ENCODE measurements at regions not wholly inside any gene's neighbourhood (a gene's known extent, or its start where the extent isn't known, plus 50 kb on each side); places are given as distances from the start of the nearest gene placed in this dataset.
A peak's percentile ranks its signal among the peaks of the same experiment; 100 is the strongest.

DNA sequence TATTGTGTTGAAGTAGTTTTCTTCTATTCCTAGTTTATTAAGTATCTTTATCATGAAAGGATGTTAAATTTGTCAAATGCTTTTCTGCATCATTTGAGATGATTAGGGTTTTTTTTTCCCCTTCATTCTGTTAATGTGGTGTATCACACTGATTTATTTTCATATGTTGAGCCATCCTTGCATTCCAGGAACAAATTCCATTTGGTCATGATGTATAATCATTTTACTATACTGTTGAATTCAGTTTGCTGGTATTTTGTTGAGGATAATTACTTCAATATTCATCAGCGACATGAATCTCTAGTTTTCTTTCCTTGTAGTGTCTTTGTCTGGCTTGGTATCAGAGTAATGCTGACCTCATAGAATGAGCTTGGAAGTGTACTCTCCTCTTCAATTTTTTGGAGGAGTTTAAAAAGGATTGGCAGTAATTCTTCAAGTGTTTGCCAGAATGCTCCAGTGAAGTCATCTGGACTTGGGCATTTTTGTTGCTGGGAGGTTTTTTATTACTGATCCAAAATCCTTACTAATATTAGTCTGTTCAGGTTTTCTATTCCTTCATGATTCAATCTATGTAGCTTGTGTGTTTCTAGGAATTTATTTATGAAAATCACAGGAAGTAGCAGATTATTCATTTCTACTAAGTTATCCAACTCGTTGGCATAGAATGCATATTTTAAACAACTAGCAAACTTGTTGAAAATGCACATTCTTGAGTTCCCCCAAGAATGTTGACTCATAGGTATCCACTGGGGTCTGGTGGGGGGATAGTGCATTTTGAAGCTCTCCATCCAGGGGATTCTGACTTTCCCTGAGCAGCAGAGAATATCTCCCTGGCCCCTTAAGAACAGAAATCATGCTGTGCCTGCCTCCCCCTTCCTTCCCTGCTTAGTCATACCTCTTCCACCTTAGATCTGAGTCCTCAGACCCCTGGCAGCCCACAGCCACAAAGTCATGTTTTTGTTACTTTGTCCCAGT lies 187.1 kb downstream of the BMP7 start:
- DNase-seq (ENCODE audit: low read depth): peak; percentile 71

GRCh38 chr20:57080796-57081195 lies 185.6 kb downstream of the BMP7 start:
- peak; percentile 97 for DNase-seq (ENCODE audit: low read depth)

- no peak for DNase-seq (ENCODE audit: low read depth)
Observed at GRCh38 chr20:57082357-57082945, 184.0 kb downstream of the BMP7 start.

DNA sequence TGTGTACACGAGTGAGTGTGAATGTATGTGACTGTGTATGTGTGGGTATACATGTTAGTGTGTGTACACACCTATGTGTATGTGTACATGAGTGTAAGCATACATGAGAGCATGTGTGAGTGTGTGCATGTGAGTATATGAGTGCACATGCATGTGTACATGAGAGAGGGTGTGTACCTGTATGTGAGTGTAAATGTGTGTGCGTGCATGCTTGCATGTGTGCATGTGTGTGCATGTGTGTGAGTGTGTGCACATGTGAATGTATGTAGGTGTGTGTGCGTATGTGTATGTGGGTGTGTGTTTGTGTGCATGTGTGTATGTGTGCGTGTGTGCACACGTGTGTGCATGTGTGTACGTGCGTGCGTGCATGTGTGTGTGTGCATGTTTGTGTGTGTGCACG lies 183.4 kb downstream of the BMP7 start:
- DNase-seq (ENCODE audit: low read depth): no peak

DNA sequence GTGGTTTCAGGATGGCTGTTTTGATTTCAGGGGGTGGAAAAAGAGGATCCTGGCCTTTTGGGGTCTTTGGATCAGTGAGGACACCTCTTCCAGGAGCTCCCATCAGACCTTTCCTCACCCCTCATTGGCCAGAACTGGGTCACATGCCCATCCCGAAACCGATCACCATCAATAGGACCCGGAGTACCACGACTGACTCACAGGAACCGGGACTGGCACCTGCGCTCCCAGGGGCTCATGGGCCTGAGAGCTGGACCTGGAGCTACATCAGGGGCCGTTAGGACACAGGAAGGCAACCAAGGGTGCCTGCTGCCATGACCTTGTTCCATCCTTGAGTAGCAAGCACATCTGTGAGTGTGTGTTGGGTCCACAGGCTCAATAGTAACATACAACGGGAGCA lies 180.4 kb downstream of the BMP7 start:
- no peak for DNase-seq (ENCODE audit: low read depth)

DNA sequence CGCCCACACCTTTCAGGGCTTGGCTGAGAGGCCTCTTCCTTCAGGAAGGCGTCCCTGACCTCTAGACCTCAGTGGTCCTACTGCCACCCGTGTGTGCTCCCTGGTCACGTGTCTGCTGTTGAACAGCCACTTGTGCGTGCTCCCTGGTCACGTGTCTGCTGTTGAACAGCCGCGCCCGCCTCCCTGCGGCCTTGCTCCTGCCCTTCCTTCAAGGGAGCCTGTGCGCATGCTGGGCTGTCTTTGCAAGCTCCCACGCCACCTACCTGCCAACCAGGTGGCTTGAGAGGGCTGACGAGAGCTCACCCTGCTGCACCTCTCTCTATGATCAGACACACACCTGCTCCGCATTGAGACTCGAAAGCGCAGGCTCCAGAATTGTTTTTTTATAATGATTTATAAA lies 179.3 kb downstream of the BMP7 start:
- DNase-seq (ENCODE audit: low read depth): no peak

GRCh38 chr20:57087705-57088104 lies 178.7 kb downstream of the BMP7 start:
- peak; percentile 40 for DNase-seq (ENCODE audit: low read depth)

DNA sequence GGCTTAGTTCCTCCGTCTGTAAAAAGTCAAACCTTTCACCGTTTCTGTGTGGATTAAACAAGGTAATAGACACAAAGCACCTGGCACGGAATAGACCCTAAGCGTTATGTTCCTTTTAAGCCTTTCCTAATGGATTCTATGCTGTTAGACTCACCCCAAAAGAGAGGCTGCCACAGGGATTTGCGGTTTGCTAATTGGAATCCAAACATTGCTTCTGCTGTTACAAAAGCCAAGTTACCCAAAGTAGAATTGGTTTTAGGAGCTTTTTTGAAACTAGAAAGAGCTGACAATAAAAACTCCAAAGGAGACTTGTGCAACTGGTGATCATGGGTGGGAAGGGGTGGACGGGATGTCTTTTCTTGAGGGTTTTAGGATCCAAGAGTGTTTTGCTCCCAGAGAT lies 178.0 kb downstream of the BMP7 start:
- no peak for DNase-seq (ENCODE audit: low read depth)

GRCh38 chr20:57089699-57090144 lies 176.7 kb downstream of the BMP7 start:
- peak; percentile 60 for DNase-seq (ENCODE audit: low read depth)

DNA sequence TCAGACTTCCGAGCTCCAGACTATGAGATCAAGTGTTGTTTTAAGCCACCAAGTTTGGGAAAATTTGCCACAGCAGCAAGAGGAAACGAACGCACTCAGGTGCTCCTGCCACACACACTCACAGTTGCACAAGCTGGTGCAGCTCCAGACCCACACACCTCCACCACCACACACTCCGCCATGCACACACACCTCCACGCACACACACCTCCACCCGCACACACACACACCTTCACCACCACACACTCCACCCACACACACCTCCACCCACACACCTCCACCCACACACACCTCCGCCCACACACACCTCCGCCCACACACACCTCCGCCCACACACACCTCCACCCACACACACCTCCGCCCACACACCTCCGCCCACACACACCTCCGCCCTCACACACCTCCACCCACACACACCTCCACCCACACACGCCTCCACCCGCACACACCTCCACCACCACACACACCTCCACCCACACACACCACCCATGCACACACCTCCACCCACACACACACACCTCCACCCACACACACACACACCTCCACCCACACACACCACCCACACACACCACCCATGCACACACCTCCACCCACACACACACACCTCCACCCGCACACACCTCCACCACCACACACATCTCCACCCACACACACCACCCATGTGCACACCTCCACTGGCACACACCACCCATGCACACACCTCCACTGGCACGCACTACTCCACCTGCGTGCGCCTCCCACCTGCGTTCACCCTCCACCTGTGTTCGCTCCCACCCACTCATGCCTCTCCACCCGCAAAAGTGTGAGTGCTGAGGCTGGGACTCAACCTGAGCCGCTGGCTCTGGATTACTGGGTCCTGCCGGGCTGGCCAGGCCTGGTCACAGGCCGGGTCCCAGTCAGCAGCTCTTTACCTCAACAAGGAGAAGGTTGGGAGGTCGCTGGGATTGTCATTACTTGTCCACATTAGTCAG lies 175.6 kb downstream of the BMP7 start:
- no peak for DNase-seq (ENCODE audit: low read depth)

DNA sequence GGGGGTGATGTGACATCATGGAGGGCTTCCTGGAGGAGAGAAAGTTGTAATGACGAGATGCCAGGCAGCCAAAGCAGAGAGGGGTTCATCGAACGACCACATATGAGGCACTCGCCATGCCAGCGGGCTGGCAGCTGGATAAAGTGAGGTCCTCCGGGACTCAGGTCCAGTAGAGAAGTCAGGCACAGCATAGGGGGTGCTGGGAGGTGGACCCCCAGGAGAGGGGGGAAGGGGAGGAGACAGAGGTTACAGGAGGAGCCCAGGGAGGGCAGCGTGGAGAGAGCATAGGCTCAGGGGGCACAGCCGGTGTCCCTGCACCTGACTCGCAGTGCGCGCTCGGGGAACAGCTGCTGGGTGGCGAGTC lies 174.7 kb downstream of the BMP7 start:
- DNase-seq (ENCODE audit: low read depth): no peak

GRCh38 chr20:57092112-57092899 lies 174.1 kb downstream of the BMP7 start:
- peak; percentile 66 for DNase-seq (ENCODE audit: low read depth)

- DNase-seq (ENCODE audit: low read depth): no peak
Observed at GRCh38 chr20:57092900-57093530, 173.4 kb downstream of the BMP7 start.

GRCh38 chr20:57093766-57094165 lies 172.7 kb downstream of the BMP7 start:
- no peak for DNase-seq (ENCODE audit: low read depth)

GRCh38 chr20:57094252-57094891 lies 172.1 kb downstream of the BMP7 start:
- no peak for DNase-seq (ENCODE audit: low read depth)

GRCh38 chr20:57094991-57095390 lies 171.4 kb downstream of the BMP7 start:
- no peak for DNase-seq (ENCODE audit: low read depth)

DNA sequence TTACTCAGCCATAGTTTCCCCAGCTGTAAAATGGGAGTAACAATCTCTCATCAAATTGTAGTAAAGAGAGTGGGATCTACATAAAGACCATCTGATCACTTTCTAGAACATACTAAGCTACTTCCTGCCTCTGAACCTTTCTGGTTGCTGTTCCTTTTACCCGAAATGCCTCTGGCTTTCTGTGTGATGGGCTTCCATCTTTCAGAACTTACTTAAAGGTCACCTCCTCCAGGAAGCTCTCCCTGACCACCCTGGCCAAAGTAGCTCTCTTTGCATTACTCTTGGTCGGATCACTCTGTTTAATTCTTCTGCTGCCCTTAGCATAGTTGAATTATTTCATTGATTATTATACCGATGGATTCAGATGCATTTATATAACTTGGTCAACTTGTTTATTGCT lies 171.0 kb downstream of the BMP7 start:
- no peak for DNase-seq (ENCODE audit: low read depth)

DNA sequence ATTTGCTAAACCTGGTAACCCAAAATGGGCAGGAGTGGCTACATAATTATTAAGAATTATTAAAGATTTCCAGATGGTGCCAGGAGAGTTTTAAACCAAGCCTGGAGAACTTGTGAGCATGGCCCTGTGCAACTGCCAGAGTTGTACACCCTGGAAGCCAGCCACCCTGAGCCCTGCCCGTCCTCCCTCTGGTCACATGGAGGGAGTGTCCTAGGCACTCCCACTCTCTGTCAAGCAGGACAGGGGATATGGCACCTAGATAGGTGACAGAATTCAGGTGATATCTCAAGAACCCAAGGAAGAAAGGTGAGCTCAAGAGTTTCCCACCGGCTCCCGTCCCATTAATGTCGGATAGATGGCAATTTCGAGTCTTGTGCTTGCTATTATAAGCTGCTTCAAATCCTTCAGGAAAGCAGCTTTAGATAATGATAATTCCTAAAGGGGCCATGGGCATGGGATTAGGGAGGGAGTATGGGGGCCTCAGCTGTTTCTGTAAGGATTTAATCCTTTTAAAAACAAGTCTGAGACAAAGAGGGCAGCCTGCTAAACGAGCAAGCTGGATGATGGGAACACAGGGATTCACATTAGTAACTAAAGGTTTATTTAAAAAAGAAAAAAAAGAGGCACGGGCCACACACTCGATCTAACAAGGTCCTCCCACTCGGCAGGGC lies 169.1 kb downstream of the BMP7 start:
- DNase-seq (ENCODE audit: low read depth): no peak

DNA sequence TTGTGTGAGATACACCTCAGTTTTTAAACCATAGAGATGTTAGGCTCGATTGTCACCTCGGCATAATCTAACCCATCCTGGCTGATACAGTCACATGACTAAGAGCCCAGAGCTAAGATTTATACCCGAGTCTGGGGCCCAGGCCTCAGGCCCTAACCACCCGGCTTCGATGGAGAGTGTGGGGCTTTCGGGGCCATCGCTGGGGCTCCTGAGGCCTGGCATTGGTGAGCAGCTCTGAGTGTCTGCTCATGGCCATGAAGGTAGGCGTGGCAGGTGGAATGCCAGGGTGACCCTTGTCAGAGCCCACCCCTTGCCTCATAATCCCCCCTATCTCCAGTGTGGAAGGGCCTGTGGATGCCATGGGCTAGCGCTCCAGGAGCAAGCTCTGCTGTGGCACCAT lies 164.3 kb downstream of the BMP7 start:
- DNase-seq (ENCODE audit: low read depth): no peak

GRCh38 chr20:57102566-57102965 lies 163.9 kb downstream of the BMP7 start:
- no peak for DNase-seq (ENCODE audit: low read depth)

Data from RPMI7951 (cell line).